Stimulated activated CD4-positive, alpha-beta T cell treated with anti-CD3 and anti-CD28 coated beads, Interleukin-1b, Interleukin-23, amount 100 ng/mL, for 48 hours (primary cell): ENCODE measurements at regions not wholly inside any gene's neighbourhood (a gene's known extent, or its start where the extent isn't known, plus 50 kb on each side); places are given as distances from the start of the nearest gene placed in this dataset.
A peak's percentile ranks its signal among the peaks of the same experiment; 100 is the strongest.
"Not testable (repeated sequence)": the region's sequence is repeated elsewhere in the genome, so short reads cannot be mapped to it uniquely, and the experiment has no call there.

ENCODE experiments used
- DNase-seq: peaks from one replicate; pipeline ENCODE4 v3.0.0-alpha.2; 2020

GRCh38 chr14:77985211-77985615 lies 185.0 kb upstream of the NRXN3 start:
- no peak for DNase-seq

GRCh38 chr14:77986773-77987172 lies 183.4 kb upstream of the NRXN3 start:
- DNase-seq: no peak

GRCh38 chr14:77988096-77988870 lies 181.9 kb upstream of the NRXN3 start:
- no peak for DNase-seq

- DNase-seq: no peak
Observed at GRCh38 chr14:77988970-77989369, 181.2 kb upstream of the NRXN3 start.

- DNase-seq: no peak
Observed at GRCh38 chr14:77989441-77989991, 180.7 kb upstream of the NRXN3 start.

- no peak for DNase-seq
Observed at GRCh38 chr14:77990337-77990736, 179.8 kb upstream of the NRXN3 start.

- DNase-seq: no peak
Observed at GRCh38 chr14:77991128-77991772, 178.9 kb upstream of the NRXN3 start.

- DNase-seq: no peak
Observed at GRCh38 chr14:78005325-78005724, 164.8 kb upstream of the NRXN3 start.

- DNase-seq: no peak
Observed at GRCh38 chr14:78007160-78007559, 163.0 kb upstream of the NRXN3 start.

GRCh38 chr14:78010688-78011087 lies 159.5 kb upstream of the NRXN3 start:
- no peak for DNase-seq

GRCh38 chr14:78013911-78014310 lies 156.3 kb upstream of the NRXN3 start:
- DNase-seq: not testable (repeated sequence)

GRCh38 chr14:78016532-78016931 lies 153.6 kb upstream of the NRXN3 start:
- no peak for DNase-seq

GRCh38 chr14:78018283-78018682 lies 151.9 kb upstream of the NRXN3 start:
- DNase-seq: no peak

GRCh38 chr14:78022059-78022458 lies 148.1 kb upstream of the NRXN3 start:
- peak; percentile 72 for DNase-seq

- DNase-seq: no peak
Observed at GRCh38 chr14:78023112-78023511, 147.1 kb upstream of the NRXN3 start.

- DNase-seq: no peak
Observed at GRCh38 chr14:78028471-78028870, 141.7 kb upstream of the NRXN3 start.

GRCh38 chr14:78029601-78030372 lies 140.4 kb upstream of the NRXN3 start:
- DNase-seq: no peak

- no peak for DNase-seq
Observed at GRCh38 chr14:78043349-78043748, 126.8 kb upstream of the NRXN3 start.

- DNase-seq: no peak
Observed at GRCh38 chr14:78048120-78048519, 122.1 kb upstream of the NRXN3 start.

GRCh38 chr14:78056890-78057289 lies 113.3 kb upstream of the NRXN3 start:
- DNase-seq: not testable (repeated sequence)

GRCh38 chr14:78070344-78070743 lies 99.8 kb upstream of the NRXN3 start:
- no peak for DNase-seq

- DNase-seq: no peak
Observed at GRCh38 chr14:78071016-78071549, 99.1 kb upstream of the NRXN3 start.

GRCh38 chr14:78073028-78073427 lies 97.1 kb upstream of the NRXN3 start:
- no peak for DNase-seq
